Stimulated activated effector memory CD8-positive, alpha-beta T cell treated with anti-CD3 and anti-CD28 coated beads, Interleukin-12 subunit alpha, Interleukin-12 subunit beta, amount 100 ng/mL, for 72 hours (primary cell): ENCODE measurements at regions not wholly inside any gene's neighbourhood (a gene's known extent, or its start where the extent isn't known, plus 50 kb on each side); places are given as distances from the start of the nearest gene placed in this dataset.
"Not testable (repeated sequence)": the region's sequence is repeated elsewhere in the genome, so short reads cannot be mapped to it uniquely, and the experiment has no call there.

Source experiments
- ATAC-seq: fragments of 150-1000 bp; cut with Tn5 transposase; 2 replicates; pipeline ENCODE4 v1.10.0; 2021
- DNase-seq, 2 donors: peaks; one replicate each; pipeline ENCODE4 v3.0.0; 2021 to 2022; ENCODE audit warnings: low spot score in 2 of 2
- H3K27ac Mint-ChIP-seq: one replicate; pipeline ENCODE4 v1.8.0; 2022; ENCODE audit warnings: mild to moderate bottlenecking, mixed read lengths
- H3K36me3 Mint-ChIP-seq: one replicate; pipeline ENCODE4 v1.8.0; 2022; ENCODE audit warnings: mild to moderate bottlenecking, mixed read lengths
- H3K4me1 Mint-ChIP-seq: one replicate; pipeline ENCODE4 v1.8.0; 2022; ENCODE audit warnings: mixed read lengths
- H3K4me3 Mint-ChIP-seq: one replicate; pipeline ENCODE4 v1.8.0; 2022; ENCODE audit warnings: mild to moderate bottlenecking, mixed read lengths
- H3K9me3 Mint-ChIP-seq: one replicate; pipeline ENCODE4 v1.8.0; 2022; ENCODE audit warnings: mixed read lengths

GRCh38 chr15:92781925-92782453, 118.1 kb upstream of the CHD2 start:
- no peak for DNase-seq
- Mint-ChIP-seq H3K36me3 (no peaks in the 10 kb centered on the region), H3K27ac (no peak overlapping the region), H3K9me3 (peaks cover 5% of the 10 kb centered on the region), H3K4me3 (no peak overlapping the region), H3K4me1 (no peaks in the 10 kb centered on the region)
- ATAC-seq, result no peak

- H3K36me3 Mint-ChIP-seq, result no peaks in the 10 kb centered on the region
- no peak overlapping the region for H3K27ac Mint-ChIP-seq
- ATAC-seq, result no peak
- no peak overlapping the region for H3K4me3 Mint-ChIP-seq
- no peaks in the 10 kb centered on the region for H3K4me1 Mint-ChIP-seq
- DNase-seq, result no peak
- H3K9me3 Mint-ChIP-seq, result no peaks in the 10 kb centered on the region
Measured at GRCh38 chr15:92787116-92787515, 113.0 kb upstream of the CHD2 start.

- DNase-seq, result no peak
- H3K4me1 Mint-ChIP-seq, result no peaks in the 10 kb centered on the region
- H3K27ac Mint-ChIP-seq, result no peak overlapping the region
- no peaks in the 10 kb centered on the region for H3K36me3 Mint-ChIP-seq
- no peaks in the 10 kb centered on the region for H3K9me3 Mint-ChIP-seq
- H3K4me3 Mint-ChIP-seq, result no peak overlapping the region
- no peak for ATAC-seq
Measured at GRCh38 chr15:92788196-92788595, 111.9 kb upstream of the CHD2 start.

GRCh38 chr15:92788793-92789192, 111.3 kb upstream of the CHD2 start:
- not testable (repeated sequence) for H3K4me3 Mint-ChIP-seq, H3K27ac Mint-ChIP-seq, H3K4me1 Mint-ChIP-seq, H3K9me3 Mint-ChIP-seq, DNase-seq, H3K36me3 Mint-ChIP-seq, ATAC-seq

GRCh38 chr15:92796161-92796611, 103.9 kb upstream of the CHD2 start:
- Mint-ChIP-seq H3K36me3 (no peaks in the 10 kb centered on the region), H3K9me3 (no peaks in the 10 kb centered on the region), H3K4me1 (peaks cover 8% of the 10 kb centered on the region), H3K27ac (no peak overlapping the region), H3K4me3 (no peak overlapping the region)
- DNase-seq (no peak), ATAC-seq (no peak)

- Mint-ChIP-seq H3K36me3 (no peaks in the 10 kb centered on the region), H3K4me3 (no peak overlapping the region), H3K27ac (peak overlapping the region; percentile 85), H3K9me3 (no peaks in the 10 kb centered on the region), H3K4me1 (peaks cover 13% of the 10 kb centered on the region)
- DNase-seq (no peak), ATAC-seq (peak; percentile 82)
Measured at GRCh38 chr15:92797168-92798052, 102.7 kb upstream of the CHD2 start.

GRCh38 chr15:92800013-92800412, 100.1 kb upstream of the CHD2 start:
- Mint-ChIP-seq H3K4me1 (peaks cover 21% of the 10 kb centered on the region), H3K4me3 (no peak overlapping the region), H3K36me3 (no peaks in the 10 kb centered on the region), H3K27ac (no peak overlapping the region), H3K9me3 (no peaks in the 10 kb centered on the region)
- DNase-seq (no peak), ATAC-seq (no peak)

GRCh38 chr15:92800416-92801055, 99.6 kb upstream of the CHD2 start:
- not testable (repeated sequence) for ATAC-seq, H3K27ac Mint-ChIP-seq, H3K4me3 Mint-ChIP-seq, H3K36me3 Mint-ChIP-seq, DNase-seq, H3K9me3 Mint-ChIP-seq
- H3K4me1 Mint-ChIP-seq, result peaks cover 21% of the 10 kb centered on the region

- not testable (repeated sequence) for ATAC-seq, H3K4me3 Mint-ChIP-seq, H3K36me3 Mint-ChIP-seq, H3K27ac Mint-ChIP-seq, H3K9me3 Mint-ChIP-seq, DNase-seq
- peaks cover 22% of the 10 kb centered on the region for H3K4me1 Mint-ChIP-seq
Measured at GRCh38 chr15:92801056-92801773, 98.9 kb upstream of the CHD2 start.

- ATAC-seq, result no peak
- Mint-ChIP-seq H3K9me3 (no peaks in the 10 kb centered on the region), H3K4me1 (peaks cover 27% of the 10 kb centered on the region), H3K4me3 (no peak overlapping the region), H3K36me3 (no peaks in the 10 kb centered on the region), H3K27ac (no peak overlapping the region)
- DNase-seq, result no peak
Measured at GRCh38 chr15:92801774-92802464, 98.2 kb upstream of the CHD2 start.

GRCh38 chr15:92803536-92803851, 96.6 kb upstream of the CHD2 start:
- H3K4me1 Mint-ChIP-seq, result peaks cover 28% of the 10 kb centered on the region
- no peaks in the 10 kb centered on the region for H3K36me3 Mint-ChIP-seq
- no peaks in the 10 kb centered on the region for H3K9me3 Mint-ChIP-seq
- DNase-seq (no peak), ATAC-seq (no peak)
- H3K4me3 Mint-ChIP-seq, result peak overlapping the region; percentile 13
- H3K27ac Mint-ChIP-seq, result peak overlapping the region; percentile 68

- Mint-ChIP-seq H3K9me3 (no peaks in the 10 kb centered on the region), H3K36me3 (peaks cover 4% of the 10 kb centered on the region), H3K4me3 (peak overlapping the region; percentile 13), H3K4me1 (peaks cover 28% of the 10 kb centered on the region), H3K27ac (peak overlapping the region; percentile 68)
- peak; percentile 92 for ATAC-seq
- DNase-seq, result peak; percentile 22 to 80
Measured at GRCh38 chr15:92803852-92804609, 96.1 kb upstream of the CHD2 start.

GRCh38 chr15:92804610-92804936, 95.6 kb upstream of the CHD2 start:
- not testable (repeated sequence) for ATAC-seq, H3K9me3 Mint-ChIP-seq, DNase-seq, H3K36me3 Mint-ChIP-seq, H3K4me3 Mint-ChIP-seq
- H3K4me1 Mint-ChIP-seq, result peaks cover 28% of the 10 kb centered on the region
- H3K27ac Mint-ChIP-seq, result peak overlapping the region; percentile 68

GRCh38 chr15:92805080-92805690, 94.9 kb upstream of the CHD2 start:
- no peak for DNase-seq
- H3K4me1 Mint-ChIP-seq, result peaks cover 28% of the 10 kb centered on the region
- peaks cover 14% of the 10 kb centered on the region for H3K36me3 Mint-ChIP-seq
- H3K9me3 Mint-ChIP-seq, result no peaks in the 10 kb centered on the region
- no peak overlapping the region for H3K27ac Mint-ChIP-seq
- H3K4me3 Mint-ChIP-seq, result no peak overlapping the region
- ATAC-seq, result no peak
